ENCODE measurements at regions not wholly inside any gene's neighbourhood (a gene's known extent, or its start where the extent isn't known, plus 50 kb on each side); places are given as distances from the start of the nearest gene placed in this dataset.

- DNase-seq (ENCODE audit: low spot score) = no peak
These were observed 336.4 kb upstream of the E2F7 start for GRCh38 chr12:77401770-77402081.

GRCh38 chr12:77401064-77401769 is 335.8 kb upstream of the E2F7 start:
- no peak for DNase-seq (ENCODE audit: low spot score)

- no peak for DNase-seq (ENCODE audit: low spot score)
These were observed 327.2 kb upstream of the E2F7 start for GRCh38 chr12:77392467-77393088.

DNA sequence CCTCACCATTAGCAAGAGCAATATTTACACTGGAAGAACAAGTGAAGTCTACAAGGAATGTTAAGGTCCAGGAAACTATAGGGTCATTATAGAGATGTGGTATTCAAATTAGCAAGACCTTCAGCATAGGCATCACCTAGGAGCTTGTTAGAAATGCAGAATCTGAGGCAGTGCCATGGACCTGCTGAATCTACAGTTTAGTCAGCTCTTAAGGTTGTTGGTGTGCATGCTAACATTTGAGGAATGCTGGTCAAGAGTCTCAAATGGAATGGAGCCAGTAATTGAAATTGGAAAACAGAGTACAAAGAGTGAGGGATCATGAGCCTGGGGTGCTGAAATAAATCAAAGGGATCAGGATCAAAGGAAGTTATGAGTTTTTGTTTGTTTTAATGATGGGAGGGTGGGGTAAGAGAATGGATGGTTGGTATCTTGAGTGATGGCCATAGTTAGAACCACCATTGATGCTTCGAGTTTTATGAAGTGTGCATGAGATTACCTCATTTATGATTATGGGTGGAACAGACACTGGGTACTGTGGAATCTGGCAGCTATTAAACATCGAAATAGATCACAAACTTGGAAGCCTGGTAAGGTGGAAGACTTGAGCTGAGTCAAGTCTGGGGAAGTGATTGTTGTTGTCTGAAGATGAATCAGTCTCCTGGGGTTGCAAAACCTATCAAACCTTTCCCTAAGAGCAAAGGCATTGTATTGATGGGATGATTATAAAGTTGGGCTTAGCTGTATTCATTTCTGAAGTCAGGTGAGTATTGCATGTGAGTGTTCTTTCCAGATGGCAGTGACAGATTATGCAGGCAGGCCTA is 323.3 kb upstream of the E2F7 start:
- DNase-seq (ENCODE audit: low spot score) = no peak

GRCh38 chr12:77387671-77388070 is 322.3 kb upstream of the E2F7 start:
- no peak for DNase-seq (ENCODE audit: low spot score)

DNA sequence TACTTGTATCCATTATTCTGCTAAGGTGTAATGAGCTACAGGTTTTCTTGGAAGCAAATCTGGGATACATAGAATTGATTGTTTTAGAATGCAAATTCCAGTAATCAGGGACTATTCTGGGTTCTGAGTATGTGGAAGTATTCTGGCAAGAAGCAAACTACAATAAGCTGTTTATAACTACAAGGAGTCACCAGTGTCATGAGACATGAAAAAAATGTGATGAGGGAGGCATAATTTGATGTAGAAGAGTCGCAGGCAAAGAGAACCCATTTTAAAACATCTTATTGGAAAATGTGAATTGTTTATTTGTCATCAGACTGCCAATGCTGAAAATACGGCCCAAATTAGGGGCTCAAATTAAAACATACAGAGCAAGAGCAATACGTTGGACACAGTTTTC is 321.8 kb upstream of the E2F7 start:
- no peak for DNase-seq (ENCODE audit: low spot score)

DNA sequence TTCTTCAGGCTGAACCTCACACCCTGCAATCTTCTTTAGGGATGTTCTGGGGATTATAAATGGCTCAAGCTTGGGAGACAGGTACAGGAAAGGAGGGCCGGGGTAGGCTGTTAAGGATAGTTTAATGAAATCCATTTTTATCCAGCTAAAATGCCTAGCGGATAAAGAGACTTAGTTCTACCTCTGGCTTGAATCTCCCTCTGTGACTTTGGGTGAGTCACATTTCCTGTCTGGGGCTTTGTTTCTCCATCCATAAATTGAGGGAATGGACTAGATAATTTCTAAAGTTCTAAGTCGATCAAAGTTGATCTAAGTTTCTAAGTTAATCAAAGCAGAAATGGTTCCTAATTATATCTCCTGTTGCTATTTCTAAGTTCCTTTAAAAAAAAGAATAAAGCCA is 319.6 kb upstream of the E2F7 start:
- DNase-seq (ENCODE audit: low spot score) = no peak

- no peak for DNase-seq (ENCODE audit: low spot score)
These were observed 316.9 kb upstream of the E2F7 start for GRCh38 chr12:77382096-77382742.

DNA sequence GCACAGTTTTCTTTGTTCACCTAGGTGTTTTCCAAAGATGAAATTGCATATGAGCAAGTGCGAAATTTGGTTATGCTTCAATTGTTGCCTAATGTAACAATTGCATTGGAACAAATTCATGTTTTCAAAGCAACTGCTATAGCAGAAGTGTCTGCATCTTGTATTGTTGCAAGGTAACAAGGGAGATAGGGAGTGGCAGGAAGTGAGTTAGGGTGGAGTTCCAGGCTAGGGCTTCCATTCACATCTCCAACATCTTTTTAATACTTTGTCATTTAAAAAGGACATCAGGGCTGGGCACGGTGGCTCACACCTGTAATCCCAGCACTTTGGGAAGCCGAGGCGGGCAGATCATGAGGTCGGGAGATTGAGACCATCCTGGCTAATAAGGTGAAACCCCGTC is 312.3 kb upstream of the E2F7 start:
- DNase-seq (ENCODE audit: low spot score) = no peak

DNA sequence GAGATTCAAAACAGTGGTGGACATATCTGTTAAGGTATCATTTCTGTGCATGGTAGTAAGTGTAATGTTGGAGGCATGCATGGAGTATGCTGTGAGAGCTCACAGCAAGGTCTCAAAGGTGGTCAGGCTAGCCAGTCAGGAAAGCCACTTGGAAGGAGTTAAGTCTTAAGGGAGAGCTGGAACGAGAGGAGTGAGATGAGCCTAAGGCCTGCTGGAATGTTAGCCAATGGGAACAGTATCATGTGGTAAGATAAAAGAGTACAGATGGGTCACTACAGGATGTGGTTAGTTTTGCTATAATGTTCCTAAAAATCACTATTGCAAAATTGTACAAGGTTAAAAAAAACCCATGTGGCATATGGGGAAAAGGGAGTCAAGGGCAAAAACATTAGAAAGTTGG is 311.7 kb upstream of the E2F7 start:
- no peak for DNase-seq (ENCODE audit: low spot score)

DNA sequence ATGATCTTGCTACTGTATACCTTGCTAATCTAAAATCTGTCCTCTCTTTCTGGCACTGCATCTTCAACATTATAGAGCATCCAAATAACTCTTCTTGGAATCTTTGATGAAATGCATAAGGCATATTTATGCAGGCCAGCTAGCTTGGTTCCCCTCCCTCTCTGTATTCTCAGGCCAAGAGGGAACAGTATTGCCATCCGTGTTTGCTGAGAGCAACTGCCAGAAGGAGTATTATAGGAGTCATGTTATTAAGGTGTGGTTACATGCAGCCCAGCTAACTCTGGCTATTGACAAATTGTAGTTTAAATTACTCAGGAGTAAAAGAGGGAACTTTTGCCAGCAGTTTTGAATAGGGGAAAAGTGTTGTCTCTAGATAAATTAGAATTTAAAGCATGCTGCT is 309.3 kb upstream of the E2F7 start:
- no peak for DNase-seq (ENCODE audit: low spot score)

GRCh38 chr12:77372494-77372893 is 307.1 kb upstream of the E2F7 start:
- DNase-seq (ENCODE audit: low spot score) = no peak

DNA sequence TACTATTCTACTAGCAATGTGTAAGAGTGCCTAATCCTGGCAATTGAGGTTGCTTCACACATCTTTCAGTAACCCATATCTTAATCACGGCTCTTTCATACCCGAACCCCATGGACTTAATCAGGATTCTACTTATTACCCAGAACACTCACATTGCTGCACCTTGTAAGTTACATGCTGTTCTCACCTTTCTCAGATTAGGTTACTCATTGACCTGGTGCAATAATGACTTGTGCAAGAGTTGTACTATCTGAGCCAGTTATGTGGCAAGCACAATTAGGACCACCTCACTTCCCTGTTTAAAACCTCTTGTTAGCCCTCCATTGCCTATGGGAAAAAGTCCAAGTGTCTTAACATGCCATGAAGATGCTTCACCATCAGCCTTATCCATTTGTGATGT is 306.7 kb upstream of the E2F7 start:
- no peak for DNase-seq (ENCODE audit: low spot score)

GRCh38 chr12:77368379-77368778 is 303.0 kb upstream of the E2F7 start:
- DNase-seq (ENCODE audit: low spot score) = no peak

DNA sequence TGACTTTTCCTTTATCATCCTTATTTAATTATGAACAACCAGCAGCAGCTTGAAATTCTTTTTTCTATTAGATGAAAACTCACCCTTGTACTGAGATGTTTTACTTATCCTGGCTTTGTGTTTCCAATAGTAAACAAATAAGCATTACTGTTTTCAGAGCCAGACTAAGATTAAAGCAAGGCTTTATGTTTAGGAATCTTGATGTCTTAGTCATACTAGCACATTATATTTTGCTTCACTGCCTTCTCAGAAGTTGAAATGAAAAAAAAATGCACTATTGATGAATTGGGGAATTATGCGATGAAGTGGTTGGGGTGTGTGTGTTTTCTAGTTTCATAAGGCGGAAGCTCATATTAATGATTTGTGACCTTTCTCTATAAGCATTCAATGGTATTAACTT is 301.2 kb upstream of the E2F7 start:
- DNase-seq (ENCODE audit: low spot score) = no peak

GRCh38 chr12:77364400-77364799 is 299.0 kb upstream of the E2F7 start:
- no peak for DNase-seq (ENCODE audit: low spot score)

DNA sequence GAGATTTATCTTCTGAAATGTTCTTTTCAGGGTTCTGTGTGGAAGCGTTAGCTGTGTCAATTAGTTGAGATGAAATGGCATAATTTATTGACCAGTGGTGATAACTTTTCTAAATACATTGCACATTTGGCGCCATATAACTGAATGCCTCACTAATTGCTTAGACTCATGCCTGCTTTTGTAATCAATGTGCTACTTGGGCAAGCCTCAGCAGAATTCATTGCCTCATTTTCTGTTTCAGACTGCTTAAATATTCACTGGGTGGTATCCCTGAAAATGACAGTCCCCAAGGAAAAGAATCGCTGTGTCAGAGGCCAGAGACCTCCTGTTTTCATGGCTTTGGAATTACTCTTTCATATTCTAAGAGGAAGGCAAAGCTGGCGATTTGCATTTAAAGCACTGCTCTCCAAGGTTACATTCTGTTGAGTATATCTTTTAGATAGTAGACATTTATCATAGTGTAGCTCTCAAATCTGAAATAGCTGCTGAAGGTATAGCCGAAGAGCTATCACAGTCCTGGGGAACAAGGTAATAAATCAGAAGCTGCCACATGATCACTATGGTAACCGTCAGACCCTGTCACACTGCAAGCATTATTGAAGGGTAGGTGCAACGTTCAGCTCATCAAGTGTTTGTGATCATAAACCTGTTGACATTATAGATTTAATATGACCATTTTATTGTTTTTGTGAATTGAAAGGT is 297.3 kb upstream of the E2F7 start:
- DNase-seq (ENCODE audit: low spot score) = no peak

DNA sequence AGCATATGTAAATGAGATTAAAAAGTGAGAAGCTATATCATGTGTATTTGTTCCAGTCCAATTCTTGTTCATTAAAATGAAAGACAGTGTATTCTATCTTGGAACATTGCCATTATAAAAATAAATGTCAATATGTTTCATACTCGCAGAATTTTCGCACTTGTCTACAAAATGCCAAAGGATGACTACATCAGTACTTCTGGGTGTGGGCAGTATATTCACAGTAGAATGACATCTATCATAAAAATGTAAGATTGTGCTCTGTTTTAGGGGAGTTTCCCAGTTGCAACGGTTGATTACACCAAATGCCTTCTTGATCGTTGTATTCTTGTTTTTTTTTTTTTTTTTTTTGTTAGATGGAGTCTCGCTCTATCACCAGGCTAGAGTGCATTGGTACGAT is 292.3 kb upstream of the E2F7 start:
- DNase-seq (ENCODE audit: low spot score) = no peak

DNA sequence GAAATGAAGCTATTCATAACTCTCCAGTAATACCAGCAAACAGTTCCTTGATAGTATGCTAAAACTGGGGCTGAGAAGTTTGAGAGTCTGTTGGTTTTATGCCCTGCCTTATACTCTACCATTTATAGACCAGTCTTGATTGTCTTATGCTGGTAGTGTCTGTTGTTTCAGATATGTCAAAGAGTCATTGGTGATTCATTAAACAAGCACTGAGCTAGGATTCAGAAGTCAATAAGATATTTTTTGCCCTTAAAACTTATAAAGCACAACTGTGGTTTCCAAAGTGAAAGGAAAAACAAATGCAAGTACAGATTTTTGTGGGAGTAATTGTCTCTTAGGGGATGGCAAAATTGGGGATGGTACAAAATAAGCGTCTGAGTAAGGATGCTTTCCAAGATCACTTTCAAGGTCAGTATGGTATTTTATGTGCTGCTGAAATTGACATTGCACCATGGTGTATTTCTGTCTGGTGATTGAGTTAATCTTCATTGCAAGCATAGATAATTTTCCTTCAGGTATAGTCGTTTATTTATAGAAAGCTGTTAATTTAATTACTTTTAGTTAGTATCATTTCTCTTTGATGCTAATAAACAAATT is 289.5 kb upstream of the E2F7 start:
- no peak for DNase-seq (ENCODE audit: low spot score)

DNA sequence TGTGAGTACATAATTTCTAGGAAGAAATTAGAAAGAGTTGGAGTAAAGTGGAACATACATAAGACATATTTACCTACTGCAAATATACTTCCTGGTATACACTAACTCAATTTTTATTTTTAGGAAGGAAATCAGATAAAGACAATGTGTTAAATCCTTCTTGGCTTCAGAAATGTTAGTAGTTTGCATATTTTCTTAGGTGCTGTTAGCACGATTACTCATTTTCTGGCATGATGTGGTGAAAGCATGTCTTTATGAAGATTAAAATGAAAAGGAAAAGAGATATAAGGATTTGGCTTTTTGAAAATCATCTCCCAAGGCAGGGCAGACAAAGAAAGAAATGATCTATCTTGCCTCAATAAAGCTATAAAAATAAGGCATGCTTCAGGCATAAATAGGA is 287.6 kb upstream of the E2F7 start:
- DNase-seq (ENCODE audit: low spot score) = no peak

- no peak for DNase-seq (ENCODE audit: low spot score)
These were observed 286.5 kb upstream of the E2F7 start for GRCh38 chr12:77351860-77352259.
